Superior temporal gyrus (tissue), 1 donor: ENCODE measurements at regions not wholly inside any gene's neighbourhood (a gene's known extent, or its start where the extent isn't known, plus 50 kb on each side); places are given as distances from the start of the nearest gene placed in this dataset.
"Not testable (repeated sequence)": the region's sequence is repeated elsewhere in the genome, so short reads cannot be mapped to it uniquely, and the experiment has no call there.

Source experiments
- DNase-seq: peaks from one replicate; pipeline ENCODE4 v3.0.0-alpha.2; 2016; ENCODE audit errors: extremely low spot score

DNA sequence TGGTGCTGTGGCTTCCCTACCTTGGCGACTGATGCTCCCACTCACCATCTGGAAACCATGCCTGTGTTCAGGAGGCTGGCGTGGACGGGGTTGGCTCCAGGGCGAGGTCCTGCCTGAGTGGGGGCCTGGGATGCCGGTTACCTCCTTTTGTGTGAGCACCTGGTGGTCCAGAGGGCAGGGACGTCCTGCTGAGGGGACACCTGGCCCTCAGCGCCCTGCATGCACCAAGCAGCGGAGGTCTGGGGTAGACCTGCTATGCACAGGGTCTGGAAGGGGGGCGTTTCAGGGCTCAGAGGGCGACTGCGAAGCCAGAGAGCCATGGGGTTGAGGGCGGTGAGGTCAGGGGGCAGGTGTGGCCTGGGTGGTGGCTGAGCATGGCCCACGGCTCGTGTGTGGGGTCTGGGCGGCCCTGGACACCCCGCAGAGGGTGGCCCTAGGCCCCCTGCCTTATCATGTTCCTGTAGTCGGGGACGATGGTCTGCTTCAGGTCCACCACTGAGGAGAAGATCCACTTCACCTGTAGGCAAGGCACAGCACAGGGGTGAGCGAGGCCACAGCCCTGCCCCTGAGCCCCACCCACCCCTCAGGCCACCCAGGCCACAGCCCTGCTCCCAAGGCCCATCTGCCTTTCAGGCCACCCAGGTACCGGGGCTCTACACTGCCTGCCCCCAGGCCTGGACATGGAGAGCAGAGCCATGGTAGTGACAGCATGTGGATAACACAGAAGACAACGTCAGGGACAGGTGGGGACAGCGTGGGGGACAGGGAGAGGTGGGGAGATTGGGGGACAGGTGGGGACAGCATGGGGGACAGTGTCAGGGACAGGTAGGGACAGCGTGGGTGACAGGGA, 95.3 kb downstream of the TMEM121 start:
- DNase-seq = not testable (repeated sequence)

- no peak for DNase-seq
These were observed 96.1 kb downstream of the TMEM121 start for GRCh38 chr14:105622329-105622955.

GRCh38 chr14:105623178-105623577, 96.8 kb downstream of the TMEM121 start:
- not testable (repeated sequence) for DNase-seq

- not testable (repeated sequence) for DNase-seq
These were observed 98.0 kb downstream of the TMEM121 start for GRCh38 chr14:105624346-105624745.

DNA sequence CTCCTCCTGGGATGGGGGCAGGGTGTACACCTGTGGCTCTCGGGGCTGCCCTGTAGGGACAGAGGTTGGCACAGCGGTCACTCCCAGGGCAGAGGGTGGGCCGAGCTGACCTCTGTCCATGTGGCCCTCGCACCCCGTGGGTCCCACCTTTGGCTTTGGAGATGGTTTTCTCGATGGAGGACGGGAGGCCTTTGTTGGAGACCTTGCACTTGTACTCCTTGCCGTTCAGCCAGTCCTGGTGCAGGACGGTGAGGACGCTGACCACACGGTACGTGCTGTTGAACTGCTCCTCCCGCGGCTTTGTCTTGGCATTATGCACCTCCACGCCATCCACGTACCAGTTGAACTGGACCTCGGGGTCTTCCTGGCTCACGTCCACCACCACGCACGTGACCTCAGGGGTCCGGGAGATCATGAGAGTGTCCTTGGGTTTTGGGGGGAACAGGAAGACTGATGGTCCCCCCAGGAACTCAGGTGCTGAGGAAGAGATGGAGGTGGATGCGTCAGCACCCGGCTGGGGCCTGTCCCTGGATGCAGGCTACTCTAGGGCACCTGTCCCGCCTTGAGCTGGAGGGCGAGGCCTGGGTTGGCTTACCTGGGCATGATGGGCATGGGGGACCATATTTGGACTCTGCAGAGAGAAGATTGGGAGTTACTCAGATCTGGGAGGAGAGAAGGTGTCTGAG, 98.5 kb downstream of the TMEM121 start:
- not testable (repeated sequence) for DNase-seq

DNA sequence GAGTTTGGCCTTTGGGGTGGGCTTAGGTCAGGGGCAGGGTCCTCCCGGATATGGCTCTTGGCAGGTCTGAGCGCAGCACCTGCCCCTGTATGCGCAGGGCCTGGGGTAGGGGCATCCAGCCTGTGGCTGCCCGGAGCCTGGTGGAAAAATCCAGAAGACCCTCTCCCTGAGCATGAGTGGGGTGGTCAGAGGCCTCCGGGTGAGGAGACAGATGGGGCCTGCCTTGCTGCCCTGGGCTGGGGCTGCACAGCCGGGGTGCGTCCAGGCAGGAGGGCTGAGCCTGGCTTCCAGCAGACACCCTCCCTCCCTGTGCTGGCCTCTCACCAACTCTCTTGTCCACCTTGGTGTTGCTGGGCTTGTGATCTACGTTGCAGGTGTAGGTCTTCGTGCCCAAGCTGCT, 99.1 kb downstream of the TMEM121 start:
- not testable (repeated sequence) for DNase-seq

GRCh38 chr14:105626111-105626510, 99.7 kb downstream of the TMEM121 start:
- not testable (repeated sequence) for DNase-seq

GRCh38 chr14:105626651-105627050, 100.3 kb downstream of the TMEM121 start:
- not testable (repeated sequence) for DNase-seq

DNA sequence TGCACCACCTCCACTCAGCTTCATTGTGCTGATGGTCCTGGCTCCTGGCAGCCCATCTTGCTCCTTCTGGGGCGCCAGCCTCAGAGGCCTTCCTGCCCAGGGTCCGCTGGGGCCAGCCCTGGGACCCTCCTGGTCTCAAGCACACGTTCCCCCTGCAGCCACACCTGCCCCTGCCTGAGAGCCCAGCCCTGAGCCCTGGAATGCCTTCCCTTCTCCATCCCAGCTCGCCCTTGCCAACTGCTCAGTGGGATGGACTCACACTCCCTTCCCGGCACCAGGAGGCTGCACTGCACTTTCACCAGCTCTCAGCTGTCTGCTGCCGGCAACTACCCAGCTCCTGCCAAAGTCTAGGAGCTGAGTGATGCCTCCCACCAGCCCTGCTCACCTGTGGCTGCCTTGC, 100.9 kb downstream of the TMEM121 start:
- DNase-seq = not testable (repeated sequence)

DNA sequence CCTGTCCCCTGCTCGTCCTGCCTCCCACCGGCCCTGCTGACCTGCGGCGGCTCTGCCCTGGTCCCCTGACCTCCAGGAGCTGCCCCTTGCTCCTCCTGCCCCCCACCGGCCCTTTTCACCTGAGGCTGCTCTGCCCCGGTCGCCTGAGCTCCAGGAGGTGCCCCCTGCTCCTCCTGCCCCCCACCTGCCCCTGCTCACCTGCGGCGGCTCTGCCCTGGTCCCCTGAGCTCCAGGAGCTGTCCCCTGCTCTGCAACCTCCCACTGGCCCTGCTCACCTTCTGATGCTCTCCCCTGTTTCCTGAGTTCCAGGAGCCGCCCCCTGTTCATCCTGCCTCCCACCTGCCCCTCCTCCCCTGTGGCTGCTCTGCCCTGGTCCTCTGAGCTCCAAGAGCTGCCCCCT, 101.3 kb downstream of the TMEM121 start:
- DNase-seq = no peak

- DNase-seq = not testable (repeated sequence)
These were observed 101.7 kb downstream of the TMEM121 start for GRCh38 chr14:105628126-105628525.

DNA sequence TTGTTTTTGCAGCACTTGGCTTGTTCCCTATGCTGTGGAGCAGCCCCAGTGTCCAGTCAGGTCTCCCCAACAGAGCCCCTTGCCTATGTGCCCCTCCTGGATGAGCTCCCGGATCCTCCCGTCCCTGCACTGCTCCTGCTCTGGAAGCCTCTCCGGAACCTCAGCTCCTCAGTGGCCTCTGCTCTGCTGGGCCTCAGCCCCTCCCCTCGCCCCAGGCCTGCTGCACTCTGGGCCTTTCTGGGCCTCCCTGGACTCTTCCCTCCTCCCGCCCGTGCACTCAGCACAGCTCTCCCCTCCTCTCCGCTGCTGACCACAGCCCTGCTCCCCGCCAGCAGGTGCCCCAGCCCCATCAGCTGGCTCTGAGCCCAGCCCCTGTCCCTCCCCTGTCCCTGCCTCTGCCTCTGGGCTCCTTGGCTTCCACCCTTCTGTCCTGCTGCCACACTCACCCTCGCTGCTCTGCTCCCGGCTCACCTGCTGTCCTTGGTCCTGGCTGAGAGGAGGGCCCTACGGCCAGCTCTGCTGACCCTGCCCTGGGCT, 102.2 kb downstream of the TMEM121 start:
- DNase-seq = not testable (repeated sequence)

DNA sequence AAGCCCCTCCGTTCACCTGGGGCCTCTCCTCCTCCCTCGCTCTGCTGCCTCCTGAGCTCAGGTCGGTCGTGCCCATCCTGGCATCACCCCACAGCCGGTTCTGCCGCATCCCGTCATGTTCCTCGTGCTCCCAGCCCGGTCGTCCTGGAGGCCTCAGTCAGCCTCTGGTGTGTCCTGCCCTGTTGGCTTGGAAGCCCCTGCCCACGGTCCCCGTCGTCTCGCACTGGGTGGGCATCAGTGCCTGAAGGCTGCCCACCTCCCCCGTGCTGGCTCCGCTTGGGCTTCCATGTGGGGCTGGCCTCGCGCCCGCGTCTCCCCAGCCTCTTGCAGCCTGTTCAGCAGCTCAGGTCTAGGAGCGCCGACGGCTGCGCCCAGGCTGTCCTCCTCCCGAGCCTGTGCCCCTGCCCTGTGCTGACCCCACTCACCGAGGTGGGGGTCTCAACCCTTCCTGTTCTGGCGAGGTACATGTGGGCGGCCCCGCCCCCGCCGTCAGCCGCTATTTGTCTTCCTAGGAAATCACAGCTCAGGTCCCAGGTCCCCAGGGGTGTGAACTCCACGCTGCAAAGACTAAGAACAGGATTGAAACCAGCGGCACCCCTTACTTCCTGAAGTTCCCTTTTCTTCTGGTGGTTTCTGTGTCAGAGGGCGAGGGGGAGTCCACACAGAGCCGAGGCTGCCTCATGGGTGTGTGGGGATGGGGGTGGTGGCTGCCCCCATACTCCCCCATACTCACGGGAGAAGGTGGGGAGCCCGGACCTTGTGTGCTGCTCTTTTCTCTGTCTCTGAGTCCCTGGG, 102.9 kb downstream of the TMEM121 start:
- not testable (repeated sequence) for DNase-seq

DNA sequence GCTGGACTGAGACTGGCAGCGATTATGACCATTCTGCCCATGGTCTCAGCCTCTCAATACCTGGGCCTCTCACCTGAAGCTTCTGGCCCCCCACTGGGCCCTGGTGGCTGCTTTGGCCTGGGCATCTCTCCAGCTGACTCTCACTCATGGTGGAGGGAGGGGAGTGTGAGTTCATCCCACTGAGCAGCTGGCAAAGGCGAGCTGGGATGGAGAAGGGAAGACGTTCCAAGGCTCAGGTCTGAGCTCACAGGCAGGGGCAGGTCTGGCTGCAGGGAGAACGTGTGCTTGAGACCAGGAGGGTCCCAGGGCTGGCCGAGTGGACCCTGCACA, 103.5 kb downstream of the TMEM121 start:
- no peak for DNase-seq

DNA sequence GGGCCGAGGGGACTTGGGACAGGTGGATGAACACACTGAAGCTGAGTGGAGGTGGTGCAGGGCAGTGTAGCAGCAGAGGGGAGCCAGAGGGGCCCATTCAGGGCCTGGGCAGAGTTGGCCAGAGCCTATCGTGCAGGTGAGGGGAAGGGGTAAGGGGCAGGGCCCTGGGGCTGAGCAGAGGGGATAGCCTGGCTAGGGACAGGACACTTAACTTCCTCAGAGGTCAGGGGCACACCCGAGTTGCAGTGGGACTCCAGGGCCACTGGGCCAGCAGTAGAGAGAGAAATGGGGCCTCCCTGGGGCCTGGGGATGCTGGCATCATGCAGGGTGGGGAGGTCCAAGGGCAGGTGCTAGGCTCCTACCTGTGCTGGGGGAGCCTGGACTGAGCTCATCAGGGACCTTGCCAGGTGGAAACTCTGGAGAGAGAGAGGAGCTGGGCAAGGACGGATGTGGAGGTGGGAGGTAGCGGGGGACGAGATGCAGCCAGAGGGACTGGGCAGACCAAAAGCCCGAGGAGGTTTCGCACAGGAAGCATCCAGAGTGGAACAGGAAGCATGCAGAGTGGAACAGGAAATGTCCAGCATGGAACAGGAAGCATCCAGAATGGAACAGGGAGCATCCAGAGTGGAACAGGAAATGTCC, 104.0 kb downstream of the TMEM121 start:
- DNase-seq = not testable (repeated sequence)

GRCh38 chr14:105630935-105631779, 104.8 kb downstream of the TMEM121 start:
- not testable (repeated sequence) for DNase-seq

- DNase-seq = no peak
These were observed 105.6 kb downstream of the TMEM121 start for GRCh38 chr14:105632010-105632409.

DNA sequence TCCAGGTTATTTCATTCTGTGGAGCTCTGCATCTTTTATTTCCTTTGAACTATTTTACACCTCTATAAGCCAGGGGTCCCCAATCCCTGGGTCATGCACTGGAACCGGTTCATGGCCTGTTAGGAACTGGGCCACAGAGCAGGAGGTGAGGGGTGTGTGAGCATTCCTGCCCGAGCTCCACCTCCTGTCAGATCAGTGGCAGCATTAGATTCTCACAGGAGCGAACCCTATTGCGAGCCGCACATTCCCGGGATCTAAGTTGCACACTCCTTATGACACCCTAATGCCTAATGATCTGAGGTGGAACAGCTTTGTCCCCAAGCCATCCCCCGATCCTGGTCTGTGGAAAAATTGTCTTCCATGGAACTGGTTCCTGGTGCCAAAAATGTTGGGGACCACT, 107.2 kb downstream of the TMEM121 start:
- DNase-seq = not testable (repeated sequence)

DNA sequence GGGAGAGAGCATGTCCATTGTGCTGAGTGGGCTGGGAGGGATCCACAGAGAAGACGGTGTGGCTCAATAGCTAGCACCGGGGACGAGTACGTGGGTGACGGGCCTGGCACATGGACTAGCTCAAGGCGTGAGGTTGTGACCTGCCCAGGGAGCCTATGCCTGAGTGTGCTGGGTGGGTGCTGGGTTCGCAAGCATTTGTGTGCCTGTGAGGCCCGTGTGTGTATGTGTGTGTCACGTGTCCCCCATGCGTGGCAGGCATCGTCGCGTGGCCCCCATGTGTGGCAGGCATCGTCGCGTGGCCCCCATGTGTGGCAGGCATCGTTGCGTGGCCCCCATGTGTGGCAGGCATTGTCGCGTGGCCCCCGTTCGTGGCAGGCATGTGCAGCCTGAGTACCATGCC, 109.2 kb downstream of the TMEM121 start:
- no peak for DNase-seq

- DNase-seq = not testable (repeated sequence)
These were observed 109.6 kb downstream of the TMEM121 start for GRCh38 chr14:105636021-105636420.
